Naive thymus-derived CD4-positive, alpha-beta T cell (primary cell): ENCODE measurements at regions not wholly inside any gene's neighbourhood (a gene's known extent, or its start where the extent isn't known, plus 50 kb on each side); places are given as distances from the start of the nearest gene placed in this dataset.

Source experiments
- ATAC-seq: fragments of 150-1000 bp; cut with Tn5 transposase; 2 replicates; pipeline ENCODE4 v1.10.0; 2021; ENCODE audit warnings: mild to moderate bottlenecking, moderate library complexity
- CTCF ChIA-PET: fragments of 350-600 bp; sonication (Branson Sonifier 250); formaldehyde crosslinking; loops from one replicate; lab custom pipeline; 2021; ENCODE audit warnings: antibody characterized with exemption; lab: Charles Lee
- POLR2A ChIA-PET: fragments of 350-600 bp; sonication (Branson Sonifier 250); formaldehyde crosslinking; loops from one replicate; lab custom pipeline; 2021; ENCODE audit warnings: antibody characterized with exemption, inconsistent platforms; lab: Charles Lee
- DNase-seq, 9 donors: peaks; one replicate each; pipeline versions ENCODE4 v3.0.0 to v3.0.0-alpha.2; 2020 to 2022; ENCODE audit warnings: mixed read lengths in 1 of 9
- H3K27ac ChIP-seq: one replicate; pipeline ENCODE4 v1.7.0; 2013; ENCODE audit warnings: mild to moderate bottlenecking, low read depth, low read length, moderate library complexity
- H3K27me3 ChIP-seq, 2 donors: one replicate each; pipeline ENCODE4 v1.7.0; 2013; ENCODE audit warnings: low read length in 2 of 2, mild to moderate bottlenecking in 2 of 2, moderate library complexity in 2 of 2; ENCODE audit not compliant: control insufficient read depth in 2 of 2, insufficient read depth in 2 of 2
- H3K36me3 ChIP-seq, 3 experiments: 1 replicate in 2 of 3; 2 replicates in 1 of 3; pipeline ENCODE4 v1.7.0; 2013; ENCODE audit warnings: low read length in 3 of 3, mild to moderate bottlenecking in 3 of 3, moderate library complexity in 1 of 3; ENCODE audit not compliant: insufficient read depth in 3 of 3, control insufficient read depth in 2 of 3
- H3K4me1 ChIP-seq, 2 donors: one replicate each; pipeline ENCODE4 v1.7.0; 2013; ENCODE audit warnings: low read length in 2 of 2, mild to moderate bottlenecking in 2 of 2, moderate library complexity in 1 of 2; ENCODE audit not compliant: control insufficient read depth in 2 of 2, insufficient read depth in 2 of 2
- H3K4me3 ChIP-seq: 2 replicates; pipeline ENCODE4 v1.7.0; 2013; ENCODE audit warnings: mild to moderate bottlenecking, low read length
- H3K9me3 ChIP-seq, 3 experiments: 1 replicate in 2 of 3; 2 replicates in 1 of 3; pipeline ENCODE4 v1.7.0; 2013; ENCODE audit warnings: low read length in 3 of 3; ENCODE audit not compliant: control insufficient read depth in 2 of 3
- H3K27ac Mint-ChIP-seq, 9 donors: one replicate each; pipeline ENCODE4 v1.8.0; 2020 to 2022; ENCODE audit warnings: mixed read lengths in 9 of 9, mild to moderate bottlenecking in 8 of 9, moderate library complexity in 5 of 9, inconsistent platforms in 2 of 9
- H3K27me3 Mint-ChIP-seq, 5 donors: one replicate each; pipeline ENCODE4 v1.8.0; 2021 to 2022; ENCODE audit warnings: mixed read lengths in 5 of 5, mild to moderate bottlenecking in 1 of 5
- H3K36me3 Mint-ChIP-seq, 5 donors: one replicate each; pipeline ENCODE4 v1.8.0; 2020 to 2022; ENCODE audit warnings: mixed read lengths in 5 of 5, mild to moderate bottlenecking in 3 of 5, inconsistent platforms in 1 of 5
- H3K4me1 Mint-ChIP-seq, 7 donors: one replicate each; pipeline ENCODE4 v1.8.0; 2020 to 2022; ENCODE audit warnings: mixed read lengths in 7 of 7, mild to moderate bottlenecking in 3 of 7, inconsistent platforms in 1 of 7
- H3K4me3 Mint-ChIP-seq, 10 donors: one replicate each; pipeline ENCODE4 v1.8.0; 2020 to 2022; ENCODE audit warnings: mild to moderate bottlenecking in 10 of 10, mixed read lengths in 10 of 10, moderate library complexity in 6 of 10, inconsistent platforms in 2 of 10
- H3K9me3 Mint-ChIP-seq, 11 donors: one replicate each; pipeline ENCODE4 v1.8.0; 2020 to 2022; ENCODE audit warnings: mixed read lengths in 11 of 11, mild to moderate bottlenecking in 4 of 11, inconsistent platforms in 1 of 11, moderate library complexity in 1 of 11
- intact Hi-C, 2 donors: fragments of 100-400 bp; cut with micrococcal nuclease; formaldehyde crosslinking; loops; one replicate each; pipeline ENCODE4 v1.15.1; 2023

GRCh38 chr4:3369781-3370674 is 71.7 kb upstream of the HGFAC start:
- POLR2A ChIA-PET: interaction anchor here (2.6 kb wide), 1 partner anchor 15 kb away, joined by 8 read pairs; no protein-coding TSS in a partner anchor

GRCh38 chr4:3371033-3372001 is 70.5 kb upstream of the HGFAC start:
- Histone ChIP-seq H3K36me3 (no peaks in the 10 kb centered on the region), H3K27ac (no peak overlapping the region), H3K9me3 (no peaks in the 10 kb centered on the region), H3K4me1 (peaks cover 11 to 37% of the 10 kb centered on the region in 2 donors), H3K4me3 (no peak overlapping the region), H3K27me3 (no peaks in the 10 kb centered on the region)
- intact Hi-C loops: loop anchor here in 1 of 2 donors (2.0 kb wide), 1 partner anchor 25 kb away; no protein-coding TSS in a partner anchor
- no peaks in the 10 kb centered on the region for H3K9me3 Mint-ChIP-seq
- POLR2A ChIA-PET: interaction anchor here (2.6 kb wide), 1 partner anchor 16 kb away, joined by 8 read pairs; no protein-coding TSS in a partner anchor
- ATAC-seq (no peak), DNase-seq (no peak)
- peak overlapping the region in 4 of 9 donors; percentile 6 to 88 (median 58) for H3K27ac Mint-ChIP-seq
- peak overlapping the region in 8 of 10 donors; percentile 20 to 89 (median 74) for H3K4me3 Mint-ChIP-seq
- CTCF ChIA-PET: interaction anchor here (0.9 to 1.8 kb wide), 5 partner anchors 23 to 178 kb away, joined by 3 to 6 read pairs (median 4); no protein-coding TSS in a partner anchor
- peaks cover 0 to 19% (median 0%) of the 10 kb centered on the region in 5 donors for H3K36me3 Mint-ChIP-seq
- H3K27me3 Mint-ChIP-seq: peaks cover 9 to 41% (median 16%) of the 10 kb centered on the region in 5 donors
- H3K4me1 Mint-ChIP-seq: peaks cover 12 to 54% (median 40%) of the 10 kb centered on the region in 7 donors

More at GRCh38 chr4:3369781-3370674, 71.7 kb upstream of the HGFAC start:
- Mint-ChIP-seq H3K9me3 (no peaks in the 10 kb centered on the region), H3K4me1 (peaks cover 12 to 54% (median 40%) of the 10 kb centered on the region in 7 donors), H3K4me3 (peak overlapping the region; percentile 67 to 89 (median 84)), H3K27me3 (peaks cover 9 to 41% (median 16%) of the 10 kb centered on the region in 5 donors), H3K36me3 (peaks cover 0 to 12% (median 0%) of the 10 kb centered on the region in 5 donors), H3K27ac (peak overlapping the region; percentile 12 to 88 (median 63))
- ATAC-seq (peak; percentile 66), DNase-seq (peak in 7 of 9 donors; percentile 55 to 72 (median 65))
- Histone ChIP-seq H3K27ac (peak overlapping the region; percentile 19), H3K36me3 (no peaks in the 10 kb centered on the region), H3K4me1 (peaks cover 11 to 37% of the 10 kb centered on the region in 2 donors), H3K4me3 (peak overlapping the region; percentile 45), H3K9me3 (no peaks in the 10 kb centered on the region), H3K27me3 (no peaks in the 10 kb centered on the region)
- intact Hi-C loops: loop anchor here in 1 of 2 donors (2.0 kb wide), 2 partner anchors 23 to 77 kb away; partner anchors contain the start of gene RGS12
- CTCF ChIA-PET: interaction anchor here (0.9 to 1.8 kb wide), 5 partner anchors 14 to 173 kb away, joined by 3 to 9 read pairs (median 4); no protein-coding TSS in a partner anchor

- Histone ChIP-seq H3K4me1 (peaks cover 11 to 37% of the 10 kb centered on the region in 2 donors), H3K9me3 (no peaks in the 10 kb centered on the region), H3K4me3 (no peak overlapping the region), H3K36me3 (no peaks in the 10 kb centered on the region), H3K27me3 (no peaks in the 10 kb centered on the region), H3K27ac (no peak overlapping the region)
- ChIA-PET POLR2A (no interaction called here), CTCF (interaction anchor here (1.0 to 1.7 kb wide), 3 partner anchors 26 to 179 kb away, joined by 3 to 5 read pairs (median 4); no protein-coding TSS in a partner anchor)
- H3K27ac Mint-ChIP-seq: peak overlapping the region in 1 of 9 donors; percentile 48
- DNase-seq (no peak), ATAC-seq (peak; percentile 11)
- peaks cover 12 to 53% (median 40%) of the 10 kb centered on the region in 7 donors for H3K4me1 Mint-ChIP-seq
- no peaks in the 10 kb centered on the region for H3K9me3 Mint-ChIP-seq
- intact Hi-C loops: no loop called here
- H3K36me3 Mint-ChIP-seq: peaks cover 0 to 19% (median under 1%) of the 10 kb centered on the region in 5 donors
- peaks cover 9 to 41% (median 16%) of the 10 kb centered on the region in 5 donors for H3K27me3 Mint-ChIP-seq
- H3K4me3 Mint-ChIP-seq: peak overlapping the region in 3 of 10 donors; percentile 27 to 64 (median 42)
Measured at GRCh38 chr4:3372264-3372932, 69.4 kb upstream of the HGFAC start.

- Histone ChIP-seq H3K27me3 (no peaks in the 10 kb centered on the region), H3K27ac (no peak overlapping the region), H3K36me3 (no peaks in the 10 kb centered on the region), H3K4me3 (no peak overlapping the region), H3K4me1 (peaks cover 11 to 36% of the 10 kb centered on the region in 2 donors), H3K9me3 (no peaks in the 10 kb centered on the region)
- CTCF ChIA-PET: no interaction called here
- ATAC-seq (peak; percentile 85), DNase-seq (peak in 1 of 9 donors; percentile 22)
- Mint-ChIP-seq H3K9me3 (peaks cover 0 to 2% (median 0%) of the 10 kb centered on the region in 11 donors), H3K4me3 (peak overlapping the region in 4 of 10 donors; percentile 27 to 64 (median 38)), H3K36me3 (peaks cover 0 to 20% (median 4%) of the 10 kb centered on the region in 5 donors), H3K4me1 (peaks cover 12 to 52% (median 38%) of the 10 kb centered on the region in 7 donors), H3K27me3 (peaks cover 9 to 41% (median 16%) of the 10 kb centered on the region in 5 donors), H3K27ac (peak overlapping the region in 1 of 9 donors; percentile 48)
- POLR2A ChIA-PET: no interaction called here
- intact Hi-C loops: no loop called here
Measured at GRCh38 chr4:3372933-3373465, 68.8 kb upstream of the HGFAC start.

- ATAC-seq (no peak), DNase-seq (no peak)
- Mint-ChIP-seq H3K27ac (no peak overlapping the region), H3K4me1 (peaks cover 12 to 48% (median 33%) of the 10 kb centered on the region in 7 donors), H3K9me3 (peaks cover 0 to 7% (median 0%) of the 10 kb centered on the region in 11 donors), H3K4me3 (peak overlapping the region in 1 of 10 donors; percentile 64), H3K36me3 (peaks cover 0 to 22% (median 9%) of the 10 kb centered on the region in 5 donors), H3K27me3 (peaks cover 9 to 41% (median 16%) of the 10 kb centered on the region in 5 donors)
- Histone ChIP-seq H3K27me3 (no peaks in the 10 kb centered on the region), H3K9me3 (no peaks in the 10 kb centered on the region), H3K4me3 (no peak overlapping the region), H3K36me3 (no peaks in the 10 kb centered on the region), H3K4me1 (peaks cover 11 to 32% of the 10 kb centered on the region in 2 donors), H3K27ac (no peak overlapping the region)
- intact Hi-C loops: no loop called here
- CTCF ChIA-PET: no interaction called here
- POLR2A ChIA-PET: no interaction called here
Measured at GRCh38 chr4:3373468-3373867, 68.3 kb upstream of the HGFAC start.
